ENCODE measurements at regions not wholly inside any gene's neighbourhood (a gene's known extent, or its start where the extent isn't known, plus 50 kb on each side); places are given as distances from the start of the nearest gene placed in this dataset.

GRCh38 chr5:121503111-121503840 is 348.4 kb upstream of the FTMT start:
- TF ChIP-seq CTCF (IDR thresholded peaks at IDR 0.05; ENCODE audit: low read depth, low read length, missing control alignments): no peak
- in situ Hi-C loops (cut with HindIII; ENCODE audit: low sequenced_read_pairs): no loop called here
- peak; percentile 6 for DNase-seq (ENCODE audit: low read depth)
- H3K4me3 ChIP-seq (ENCODE audit: low read depth, low read length): no peak overlapping the region

- TF ChIP-seq CTCF (IDR thresholded peaks at IDR 0.05; ENCODE audit: low read depth, low read length, missing control alignments): no peak
- no peak for DNase-seq (ENCODE audit: low read depth)
- H3K4me3 ChIP-seq (ENCODE audit: low read depth, low read length): no peak overlapping the region
- in situ Hi-C loops (cut with HindIII; ENCODE audit: low sequenced_read_pairs): no loop called here
Observed at GRCh38 chr5:121516997-121517396, 334.7 kb upstream of the FTMT start.

GRCh38 chr5:121525706-121526105 is 326.0 kb upstream of the FTMT start:
- TF ChIP-seq CTCF (IDR thresholded peaks at IDR 0.05; ENCODE audit: low read depth, low read length, missing control alignments): no peak
- no peak overlapping the region for H3K4me3 ChIP-seq (ENCODE audit: low read depth, low read length)
- in situ Hi-C loops (cut with HindIII; ENCODE audit: low sequenced_read_pairs): no loop called here
- no peak for DNase-seq (ENCODE audit: low read depth)

- in situ Hi-C loops (cut with HindIII; ENCODE audit: low sequenced_read_pairs): no loop called here
- no peak overlapping the region for H3K4me3 ChIP-seq (ENCODE audit: low read depth, low read length)
- TF ChIP-seq CTCF (IDR thresholded peaks at IDR 0.05; ENCODE audit: low read depth, low read length, missing control alignments): no peak
- DNase-seq (ENCODE audit: low read depth): no peak
Observed at GRCh38 chr5:121526908-121527307, 324.8 kb upstream of the FTMT start.

GRCh38 chr5:121533814-121534213 is 317.9 kb upstream of the FTMT start:
- in situ Hi-C loops (cut with HindIII; ENCODE audit: low sequenced_read_pairs): no loop called here
- TF ChIP-seq CTCF (IDR thresholded peaks at IDR 0.05; ENCODE audit: low read depth, low read length, missing control alignments): no peak
- no peak for DNase-seq (ENCODE audit: low read depth)
- no peak overlapping the region for H3K4me3 ChIP-seq (ENCODE audit: low read depth, low read length)

GRCh38 chr5:121550989-121551388 is 300.7 kb upstream of the FTMT start:
- no peak for TF ChIP-seq CTCF (IDR thresholded peaks at IDR 0.05; ENCODE audit: low read depth, low read length, missing control alignments)
- in situ Hi-C loops (cut with HindIII; ENCODE audit: low sequenced_read_pairs): no loop called here
- DNase-seq (ENCODE audit: low read depth): no peak
- H3K4me3 ChIP-seq (ENCODE audit: low read depth, low read length): no peak overlapping the region
